Neutrophil (primary cell): ENCODE measurements at regions not wholly inside any gene's neighbourhood (a gene's known extent, or its start where the extent isn't known, plus 50 kb on each side); places are given as distances from the start of the nearest gene placed in this dataset.

Experiments
- H3K27ac ChIP-seq: fragments of 200-600 bp; sonication (generic); 2 replicates; pipeline ENCODE4 v1.5.1; 2016; ENCODE audit warnings: mild to moderate bottlenecking, moderate library complexity
- H3K27me3 ChIP-seq: fragments of 200-600 bp; sonication (generic); 2 replicates; pipeline ENCODE4 v1.6.0; 2016; ENCODE audit warnings: mild to moderate bottlenecking
- H3K36me3 ChIP-seq: fragments of 200-600 bp; sonication (generic); 2 replicates; pipeline ENCODE4 v1.5.1; 2017
- H3K4me1 ChIP-seq, 2 experiments: fragments of 200-600 bp in 1 of 2; sonication (generic) in 1 of 2; 1 replicate in 1 of 2; 2 replicates in 1 of 2; pipeline versions ENCODE4 v1.5.1 to v1.6.1; 2013 to 2016; ENCODE audit warnings: low read depth in 1 of 2, low read length in 1 of 2, mild to moderate bottlenecking in 1 of 2, moderate library complexity in 1 of 2; ENCODE audit not compliant: control insufficient read depth in 1 of 2, insufficient read depth in 1 of 2
- H3K4me3 ChIP-seq, 2 experiments: fragments of 200-600 bp in 1 of 2; sonication (generic) in 1 of 2; 1 replicate in 1 of 2; 2 replicates in 1 of 2; pipeline ENCODE4 v1.5.1; 2013 to 2016; ENCODE audit warnings: low read depth in 1 of 2, low read length in 1 of 2, mild to moderate bottlenecking in 1 of 2, moderate library complexity in 1 of 2
- H3K9me3 ChIP-seq: fragments of 200-600 bp; sonication (generic); 2 replicates; pipeline ENCODE4 v1.5.1; 2016
- CTCF ChIP-seq: fragments of 200-600 bp; sonication (generic); IDR thresholded peaks from 2 replicates; pipeline ENCODE4 v1.5.1; 2016; ENCODE audit warnings: antibody characterized with exemption

GRCh38 chr16:66152823-66153393 lies 213.6 kb upstream of the CDH5 start:
- H3K36me3 ChIP-seq: no peaks in the 10 kb centered on the region
- no peak overlapping the region for H3K4me3 ChIP-seq
- H3K9me3 ChIP-seq: no peaks in the 10 kb centered on the region
- no peaks in the 10 kb centered on the region for H3K27me3 ChIP-seq
- peaks cover 18 to 21% of the 10 kb centered on the region in 2 experiments for H3K4me1 ChIP-seq
- TF ChIP-seq CTCF: no peak
- no peak overlapping the region for H3K27ac ChIP-seq

- Histone ChIP-seq H3K9me3 (no peaks in the 10 kb centered on the region), H3K36me3 (no peaks in the 10 kb centered on the region), H3K4me3 (no peak overlapping the region), H3K27ac (no peak overlapping the region), H3K27me3 (no peaks in the 10 kb centered on the region), H3K4me1 (peaks cover 18 to 21% of the 10 kb centered on the region in 2 experiments)
- TF ChIP-seq CTCF: no peak
Measured at GRCh38 chr16:66152181-66152580, 214.3 kb upstream of the CDH5 start.

- Histone ChIP-seq H3K4me1 (peaks cover 18 to 21% of the 10 kb centered on the region in 2 experiments), H3K9me3 (no peaks in the 10 kb centered on the region), H3K36me3 (no peaks in the 10 kb centered on the region), H3K27me3 (no peaks in the 10 kb centered on the region), H3K27ac (peak overlapping the region; percentile 71), H3K4me3 (peak overlapping the region in 1 of 2 experiments; percentile 3)
- TF ChIP-seq CTCF: no peak
Measured at GRCh38 chr16:66150698-66151482, 215.6 kb upstream of the CDH5 start.

- no peak overlapping the region for H3K4me3 ChIP-seq
- no peaks in the 10 kb centered on the region for H3K36me3 ChIP-seq
- no peaks in the 10 kb centered on the region for H3K27me3 ChIP-seq
- no peaks in the 10 kb centered on the region for H3K9me3 ChIP-seq
- H3K4me1 ChIP-seq: peaks cover 18 to 21% of the 10 kb centered on the region in 2 experiments
- no peak overlapping the region for H3K27ac ChIP-seq
- TF ChIP-seq CTCF: no peak
Measured at GRCh38 chr16:66147291-66147690, 219.2 kb upstream of the CDH5 start.

GRCh38 chr16:66146798-66147197 lies 219.7 kb upstream of the CDH5 start:
- TF ChIP-seq CTCF: no peak
- H3K27ac ChIP-seq: no peak overlapping the region

More at GRCh38 chr16:66146798-66147197, 219.7 kb upstream of the CDH5 start:
- Histone ChIP-seq H3K4me3 (no peak overlapping the region), H3K4me1 (peaks cover 18 to 21% of the 10 kb centered on the region in 2 experiments), H3K36me3 (no peaks in the 10 kb centered on the region), H3K27me3 (no peaks in the 10 kb centered on the region), H3K9me3 (no peaks in the 10 kb centered on the region)
